ENCODE measurements at regions not wholly inside any gene's neighbourhood (a gene's known extent, or its start where the extent isn't known, plus 50 kb on each side); places are given as distances from the start of the nearest gene placed in this dataset.

GRCh38 chr3:53994986-53995603, 103.4 kb upstream of the SELENOK start:
- DNase-seq (ENCODE audit: low read depth): no peak
- H3K4me3 ChIP-seq (ENCODE audit: low read depth, low read length): no peak overlapping the region
- no peak for TF ChIP-seq CTCF (IDR thresholded peaks at IDR 0.05; ENCODE audit: insufficient read depth, low read length, poor library complexity, severe bottlenecking)
- H3K36me3 ChIP-seq (ENCODE audit: control insufficient read depth, insufficient read depth, low read length): no peaks in the 10 kb centered on the region
- H3K27me3 ChIP-seq (ENCODE audit: control insufficient read depth, insufficient read depth, low read length): no peaks in the 10 kb centered on the region

- no peaks in the 10 kb centered on the region for H3K36me3 ChIP-seq (ENCODE audit: control insufficient read depth, insufficient read depth, low read length)
- no peaks in the 10 kb centered on the region for H3K27me3 ChIP-seq (ENCODE audit: control insufficient read depth, insufficient read depth, low read length)
- DNase-seq (ENCODE audit: low read depth): no peak
- no peak overlapping the region for H3K4me3 ChIP-seq (ENCODE audit: low read depth, low read length)
- TF ChIP-seq CTCF (IDR thresholded peaks at IDR 0.05; ENCODE audit: insufficient read depth, low read length, poor library complexity, severe bottlenecking): no peak
Measured at GRCh38 chr3:53991240-53991639, 99.6 kb upstream of the SELENOK start.

GRCh38 chr3:53989946-53990345, 98.3 kb upstream of the SELENOK start:
- Histone ChIP-seq H3K27me3 (ENCODE audit: control insufficient read depth, insufficient read depth, low read length) (no peaks in the 10 kb centered on the region), H3K36me3 (ENCODE audit: control insufficient read depth, insufficient read depth, low read length) (no peaks in the 10 kb centered on the region), H3K4me3 (ENCODE audit: low read depth, low read length) (no peak overlapping the region)
- no peak for TF ChIP-seq CTCF (IDR thresholded peaks at IDR 0.05; ENCODE audit: insufficient read depth, low read length, poor library complexity, severe bottlenecking)
- DNase-seq (ENCODE audit: low read depth): no peak

- no peak for TF ChIP-seq CTCF (IDR thresholded peaks at IDR 0.05; ENCODE audit: insufficient read depth, low read length, poor library complexity, severe bottlenecking)
- no peaks in the 10 kb centered on the region for H3K36me3 ChIP-seq (ENCODE audit: control insufficient read depth, insufficient read depth, low read length)
- no peak overlapping the region for H3K4me3 ChIP-seq (ENCODE audit: low read depth, low read length)
- no peak for DNase-seq (ENCODE audit: low read depth)
- no peaks in the 10 kb centered on the region for H3K27me3 ChIP-seq (ENCODE audit: control insufficient read depth, insufficient read depth, low read length)
Measured at GRCh38 chr3:53989451-53989850, 97.8 kb upstream of the SELENOK start.

GRCh38 chr3:53978386-53978785, 86.7 kb upstream of the SELENOK start:
- TF ChIP-seq CTCF (IDR thresholded peaks at IDR 0.05; ENCODE audit: insufficient read depth, low read length, poor library complexity, severe bottlenecking): no peak

GRCh38 chr3:53975382-53975781, 83.7 kb upstream of the SELENOK start:
- no peak overlapping the region for H3K4me3 ChIP-seq (ENCODE audit: low read depth, low read length)
- DNase-seq (ENCODE audit: low read depth): no peak
- H3K27me3 ChIP-seq (ENCODE audit: control insufficient read depth, insufficient read depth, low read length): peaks cover 3% of the 10 kb centered on the region
- no peak for TF ChIP-seq CTCF (IDR thresholded peaks at IDR 0.05; ENCODE audit: insufficient read depth, low read length, poor library complexity, severe bottlenecking)
- no peaks in the 10 kb centered on the region for H3K36me3 ChIP-seq (ENCODE audit: control insufficient read depth, insufficient read depth, low read length)

More at GRCh38 chr3:53978386-53978785, 86.7 kb upstream of the SELENOK start:
- Histone ChIP-seq H3K4me3 (ENCODE audit: low read depth, low read length) (no peak overlapping the region), H3K36me3 (ENCODE audit: control insufficient read depth, insufficient read depth, low read length) (no peaks in the 10 kb centered on the region), H3K27me3 (ENCODE audit: control insufficient read depth, insufficient read depth, low read length) (peaks cover 3% of the 10 kb centered on the region)
- DNase-seq (ENCODE audit: low read depth): no peak

Measured in kidney epithelial cell (primary cell).